ENCODE measurements at regions not wholly inside any gene's neighbourhood (a gene's known extent, or its start where the extent isn't known, plus 50 kb on each side); places are given as distances from the start of the nearest gene placed in this dataset.

DNA sequence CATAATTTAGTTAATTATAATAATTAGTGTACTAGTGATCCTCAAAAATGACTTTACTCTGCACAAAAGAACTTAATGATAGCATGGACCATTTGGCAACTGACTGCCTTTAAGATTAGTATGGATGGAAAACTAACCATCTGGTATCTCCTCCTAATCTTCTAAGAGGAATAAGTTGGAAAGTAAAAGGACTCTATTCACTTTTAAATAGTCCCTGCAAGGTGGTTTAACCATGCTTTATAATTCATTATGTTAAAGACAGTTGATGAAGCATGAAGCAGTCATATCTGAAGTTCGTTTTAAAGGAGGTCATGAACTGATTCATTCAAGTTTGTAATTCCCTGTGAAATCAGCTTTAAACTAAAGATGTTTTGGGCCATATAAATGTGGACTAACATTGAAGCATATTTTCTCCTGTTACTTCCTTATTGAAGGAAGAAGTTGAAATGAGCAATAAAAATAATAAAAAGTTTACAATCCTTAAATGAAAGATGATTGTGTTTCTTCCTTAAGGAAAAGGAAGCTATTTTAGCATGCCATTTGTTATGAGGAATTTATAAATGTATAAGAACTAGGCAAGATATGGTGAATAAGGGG is 446.0 kb downstream of the XIRP2 start:
- Histone ChIP-seq H2BK20ac (ENCODE audit: low read length) (no peak overlapping the region), H2AK5ac (ENCODE audit: low read depth, low read length) (no peak overlapping the region), H2BK120ac (replicated peaks; ENCODE audit: low read depth, low read length) (no peak overlapping the region), H2AFZ (ENCODE audit: low read length) (no peak overlapping the region), H3K27ac (ENCODE audit: low read depth, low read length) (no peak overlapping the region), H3K79me2 (ENCODE audit: control insufficient read depth in 1 of 2, insufficient read depth in 2 of 2, low read length in 2 of 2) (peaks cover 7 to 95% of the 10 kb centered on the region in 2 experiments), H3K79me1 (ENCODE audit: low read depth, low read length) (peaks cover 6% of the 10 kb centered on the region), H3K9ac (replicated peaks in 1 of 4; ENCODE audit: extremely low read depth in 1 of 4, low read depth in 3 of 4, low read length in 3 of 4) (no peak overlapping the region), H3K4me1 (replicated peaks in 1 of 4; ENCODE audit: control insufficient read depth in 3 of 4, insufficient read depth in 4 of 4, low read length in 3 of 4) (peaks cover 13 to 34% (median 31%) of the 10 kb centered on the region in 4 experiments), H3K23me2 (ENCODE audit: low read depth, low read length) (peaks cover 7% of the 10 kb centered on the region), H3K4me3 (ENCODE audit: extremely low read depth in 1 of 4, insufficient read depth in 2 of 4, low read depth in 3 of 4, low read length in 4 of 4) (peak overlapping the region in 1 of 4 experiments; percentile 29; a peak in 2 of 8 replicates), H3K56ac (replicated peaks; ENCODE audit: insufficient read length, low read depth, low read length) (no peak overlapping the region), H3K23ac (ENCODE audit: insufficient read length) (no peak overlapping the region), H3K27me3 (replicated peaks in 1 of 4; ENCODE audit: control insufficient read depth in 3 of 4, extremely low read depth in 1 of 4, insufficient read depth in 3 of 4, low read length in 3 of 4) (peaks cover 0 to 1% (median 0%) of the 10 kb centered on the region in 4 experiments; a peak in 1 of 7 replicates), H4K20me1 (replicated peaks in 1 of 2; ENCODE audit: control insufficient read depth in 1 of 2, insufficient read depth in 2 of 2, low read length in 2 of 2) (peaks cover 0 to 8% of the 10 kb centered on the region in 2 experiments), H3K18ac (ENCODE audit: extremely low read depth, low read length) (no peak overlapping the region), H2BK12ac (ENCODE audit: low read depth, low read length) (no peak overlapping the region), H3K4me2 (ENCODE audit: insufficient read depth in 1 of 2, low read depth in 2 of 2, low read length in 2 of 2) (peak overlapping the region in 1 of 2 experiments; percentile 30; a peak in 1 of 4 replicates), H3K9me3 (ENCODE audit: insufficient read depth in 2 of 2, low read depth in 1 of 2, low read length in 1 of 2) (no peaks in the 10 kb centered on the region), H2BK5ac (ENCODE audit: low read depth, low read length) (no peak overlapping the region), H3K14ac (ENCODE audit: insufficient read length) (no peak overlapping the region), H3K36me3 (ENCODE audit: control insufficient read depth in 2 of 4, insufficient read depth in 4 of 4, low read length in 3 of 4) (no peaks in the 10 kb centered on the region), H2BK15ac (ENCODE audit: low read length) (no peak overlapping the region), H4K5ac (ENCODE audit: insufficient read length, low read depth, low read length) (no peak overlapping the region), H3K4ac (replicated peaks; ENCODE audit: insufficient read length, low read depth, low read length) (no peak overlapping the region), H4K8ac (ENCODE audit: extremely low read depth, insufficient read depth, low read length) (no peak overlapping the region), H4K91ac (replicated peaks; ENCODE audit: insufficient read length, low read length) (no peak overlapping the region)
- no peak for FAIRE-seq
- DNase-seq (ENCODE audit: low read depth in 1 of 2, low spot score in 2 of 2), result no peak
- ChIA-PET POLR2A (ENCODE audit: partially characterized antibody) (no interaction called here), CTCF (ENCODE audit: partially characterized antibody) (interaction anchor here (1.0 to 1.8 kb wide), 4 partner anchors 9 to 15 kb away, joined by 3 to 11 read pairs (median 4); no protein-coding TSS in a partner anchor)
- WGBS, 2 experiments (ENCODE audit: extremely low coverage in 1 of 2, insufficient coverage in 1 of 2, insufficient read length in 1 of 2, insufficient replicate concordance in 2 of 2, low coverage in 1 of 2, low lambda C conversion rate in 2 of 2, missing lambda C conversion rate in 1 of 2), result 17% methylated on average over 1 of the region's 1 CpG; no CpG with 5 or more reads in 1 of the 2 experiments
- TF ChIP-seq JUN (IDR thresholded peaks at IDR 0.05; ENCODE audit: low read depth, low read length) (no peak), PHF8 (conservative IDR thresholded peaks at IDR 0.05; ENCODE audit: low read depth, low read length) (no peak), HDAC6 (IDR thresholded peaks at IDR 0.05; ENCODE audit: low read depth, low read length) (no peak), NRF1 (IDR thresholded peaks at IDR 0.05; ENCODE audit: low read depth, low read length) (no peak), SIX5 (IDR thresholded peaks at IDR 0.05; ENCODE audit: low read depth, low read length) (no peak), SRF (IDR thresholded peaks at IDR 0.05; ENCODE audit: low read depth, low read length) (no peak), TEAD4 (IDR thresholded peaks at IDR 0.05; ENCODE audit: low read depth, low read length) (no peak), TAF1 (IDR thresholded peaks at IDR 0.05; ENCODE audit: low read depth, low read length) (no peak), SAP30 (IDR thresholded peaks at IDR 0.05; ENCODE audit: insufficient read depth, insufficient replicate concordance, low read length) (no peak), CBX8 (IDR thresholded peaks at IDR 0.05; ENCODE audit: borderline replicate concordance, low read depth, low read length) (no peak), YY1 (IDR thresholded peaks at IDR 0.05; ENCODE audit: low read depth, low read length) (no peak), CEBPB (IDR thresholded peaks at IDR 0.05; ENCODE audit: low read depth, low read length) (no peak), CBX5 (IDR thresholded peaks at IDR 0.05; ENCODE audit: low read depth, low read length) (no peak)
- TF ChIP-seq, protein P1, sequence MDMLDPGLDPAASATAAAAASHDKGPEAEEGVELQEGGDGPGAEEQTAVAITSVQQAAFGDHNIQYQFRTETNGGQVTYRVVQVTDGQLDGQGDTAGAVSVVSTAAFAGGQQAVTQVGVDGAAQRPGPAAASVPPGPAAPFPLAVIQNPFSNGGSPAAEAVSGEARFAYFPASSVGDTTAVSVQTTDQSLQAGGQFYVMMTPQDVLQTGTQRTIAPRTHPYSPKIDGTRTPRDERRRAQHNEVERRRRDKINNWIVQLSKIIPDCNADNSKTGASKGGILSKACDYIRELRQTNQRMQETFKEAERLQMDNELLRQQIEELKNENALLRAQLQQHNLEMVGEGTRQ (IDR thresholded peaks at IDR 0.05; ENCODE audit: low read length), result no peak
